MV-4-11 (cell line): ENCODE measurements at regions not wholly inside any gene's neighbourhood (a gene's known extent, or its start where the extent isn't known, plus 50 kb on each side); places are given as distances from the start of the nearest gene placed in this dataset.
"Not testable (repeated sequence)": the region's sequence is repeated elsewhere in the genome, so short reads cannot be mapped to it uniquely, and the experiment has no call there.

ENCODE experiments used
- DNase-seq: peaks from one replicate; lab custom pipeline; 2025; lab: John Stamatoyannopoulos, UW

DNA sequence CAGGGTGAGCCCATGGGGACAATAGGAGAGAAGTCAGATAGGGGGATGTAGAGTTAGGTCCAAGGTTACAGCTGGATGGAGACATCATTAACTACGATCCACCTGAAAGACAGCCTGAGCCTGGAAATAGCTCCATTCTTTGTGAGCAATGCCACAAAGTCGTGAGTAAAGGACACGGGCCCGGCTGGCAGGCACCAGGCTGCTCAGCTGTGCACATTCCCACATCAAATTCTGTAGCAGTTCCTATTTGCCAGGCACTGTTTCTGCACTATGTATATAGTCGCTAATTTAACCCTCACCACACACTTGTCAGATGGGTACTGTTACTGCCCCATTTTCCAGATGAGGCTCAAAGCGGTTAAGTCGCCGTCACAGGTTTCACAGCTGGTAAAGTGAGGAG lies 338.0 kb upstream of the KAZN start:
- no peak for DNase-seq

- no peak for DNase-seq
These were observed 337.1 kb upstream of the KAZN start for GRCh38 chr1:14261395-14261794.

DNA sequence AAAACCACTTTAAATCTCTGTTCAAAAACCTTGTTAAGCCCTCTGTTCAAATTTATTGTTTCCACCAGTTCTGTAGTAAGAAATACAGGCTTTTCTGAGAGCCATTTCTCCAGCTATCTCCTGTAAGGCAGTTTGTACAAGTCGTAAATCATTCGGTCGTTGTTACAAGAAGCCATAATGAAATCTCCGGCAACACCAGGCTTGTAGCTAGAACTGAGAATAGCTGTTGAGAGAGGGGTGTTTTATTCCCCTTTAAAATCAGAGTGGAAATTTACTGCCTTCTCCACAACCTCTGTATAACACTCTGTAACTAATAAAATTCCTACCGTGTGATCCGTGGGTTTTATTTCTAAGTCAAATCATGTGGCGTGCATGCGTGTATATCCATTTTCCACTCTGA lies 335.8 kb upstream of the KAZN start:
- DNase-seq, result no peak

DNA sequence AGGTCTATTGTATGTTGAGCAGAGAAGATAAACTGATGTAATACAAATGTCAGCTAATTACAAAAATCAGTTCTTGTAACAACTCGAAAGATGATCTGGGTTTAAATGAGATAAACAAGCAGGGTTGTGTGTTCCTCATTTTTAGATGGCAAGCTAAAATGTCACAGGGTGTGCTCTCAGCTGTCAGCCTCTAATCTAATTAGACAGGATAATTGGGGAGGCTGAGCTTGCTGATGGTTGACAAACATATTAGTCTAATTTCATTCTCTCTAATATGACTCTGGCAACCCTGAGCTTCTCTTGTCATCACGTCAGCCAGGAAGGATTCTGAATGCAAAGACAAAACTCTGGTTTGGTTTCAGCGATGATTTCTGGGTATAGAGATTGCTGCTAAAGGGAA lies 335.3 kb upstream of the KAZN start:
- no peak for DNase-seq

DNA sequence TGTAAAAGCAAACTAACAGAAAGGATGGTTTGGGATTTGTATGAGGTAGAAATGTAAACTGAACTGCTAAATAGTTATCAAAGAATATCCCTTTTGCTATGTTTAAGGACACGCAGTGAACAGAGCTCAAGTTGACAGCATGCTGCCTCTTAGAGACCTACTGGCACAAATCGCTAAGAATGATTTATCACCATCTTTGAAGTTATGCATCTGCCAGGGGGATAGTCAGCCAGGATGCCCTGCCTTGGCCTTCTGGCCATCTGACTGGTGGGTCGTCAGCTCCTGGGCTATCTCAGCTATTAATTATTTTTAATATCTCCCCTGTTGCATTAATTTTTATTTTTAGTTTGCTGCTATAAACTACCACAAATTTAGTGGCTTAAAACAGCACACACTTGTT lies 334.8 kb upstream of the KAZN start:
- DNase-seq, result no peak

- no peak for DNase-seq
These were observed 333.0 kb upstream of the KAZN start for GRCh38 chr1:14265495-14265894.

- no peak for DNase-seq
These were observed 330.5 kb upstream of the KAZN start for GRCh38 chr1:14267991-14268390.

DNA sequence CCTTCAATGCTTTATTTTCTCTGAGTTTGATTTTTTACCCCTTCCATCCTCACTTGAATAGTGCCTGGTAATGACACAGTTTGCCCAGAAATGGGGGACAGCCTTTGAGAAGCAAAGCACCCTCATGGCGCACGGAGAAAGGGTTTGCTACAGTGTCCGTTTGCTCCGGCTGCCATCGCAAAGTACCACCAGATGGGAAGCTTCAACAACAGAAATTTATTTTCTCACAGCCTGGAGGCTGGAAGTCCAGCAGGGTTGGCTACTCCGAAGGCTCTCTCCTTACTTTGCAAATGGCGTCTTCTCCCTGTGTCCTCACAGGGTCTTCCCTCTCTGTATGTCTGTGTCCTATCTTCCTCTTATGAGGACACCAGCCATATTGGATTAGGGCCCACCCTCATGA lies 327.7 kb upstream of the KAZN start:
- DNase-seq, result no peak

GRCh38 chr1:14273811-14274210 lies 324.7 kb upstream of the KAZN start:
- DNase-seq, result no peak

GRCh38 chr1:14279891-14280290 lies 318.6 kb upstream of the KAZN start:
- not testable (repeated sequence) for DNase-seq

DNA sequence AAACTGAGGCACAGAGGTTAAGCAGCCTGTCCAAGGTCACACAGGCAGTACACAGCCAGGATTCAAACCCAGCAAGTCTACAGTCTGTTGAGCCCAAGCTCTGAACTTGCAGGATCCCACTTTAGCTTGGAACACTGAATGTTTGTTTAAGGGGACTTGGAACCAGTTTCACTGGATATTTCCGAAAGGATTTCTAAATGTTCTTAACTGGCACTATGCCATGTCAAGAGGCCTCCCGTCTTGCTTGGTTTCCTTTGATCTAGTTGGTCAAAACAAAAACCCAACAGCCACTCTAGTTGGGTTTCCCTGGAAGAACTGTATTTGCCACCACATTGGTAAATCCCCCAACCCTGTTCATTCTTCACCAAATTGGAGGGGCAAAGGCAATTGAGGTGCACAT lies 317.6 kb upstream of the KAZN start:
- DNase-seq, result no peak

- no peak for DNase-seq
These were observed 317.1 kb upstream of the KAZN start for GRCh38 chr1:14281412-14281811.

DNA sequence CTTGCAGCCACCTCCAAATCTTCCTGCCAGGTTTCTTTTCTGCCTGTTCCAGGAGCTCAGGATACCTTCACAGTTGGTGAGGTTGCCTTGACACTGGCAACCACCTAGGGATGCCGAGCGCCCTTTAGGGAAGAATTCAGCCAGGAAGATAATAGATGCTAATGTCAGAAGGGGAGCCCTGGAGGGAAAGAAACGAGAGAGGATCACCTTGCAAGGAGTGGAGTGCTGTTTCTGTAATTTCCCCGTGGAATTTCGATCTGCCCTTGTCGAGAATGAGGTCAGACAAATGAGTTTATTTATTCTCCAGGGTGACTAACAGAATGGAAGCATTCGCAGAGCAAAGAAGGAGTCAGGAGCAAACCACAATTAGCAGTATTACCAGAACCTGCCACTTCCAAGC lies 315.8 kb upstream of the KAZN start:
- no peak for DNase-seq

DNA sequence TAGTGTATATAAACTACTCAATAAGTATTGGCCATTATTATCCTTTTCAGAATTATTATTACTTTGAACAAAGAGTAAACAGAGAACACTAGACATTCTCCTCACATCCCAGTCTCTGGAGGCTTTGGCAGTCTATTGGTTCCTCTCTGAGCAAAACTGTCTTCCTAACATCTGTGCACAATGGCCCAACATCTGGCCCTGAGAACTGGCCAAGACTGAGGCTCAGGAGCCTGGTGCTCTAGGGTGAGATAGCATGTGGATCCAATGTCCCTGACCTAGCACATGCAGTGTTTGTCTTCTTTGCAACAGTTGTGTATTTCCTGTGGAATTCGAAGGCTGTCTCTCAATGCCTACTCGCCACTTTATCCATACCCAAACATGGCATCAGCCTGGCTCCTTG lies 313.2 kb upstream of the KAZN start:
- no peak for DNase-seq

GRCh38 chr1:14291182-14291581 lies 307.3 kb upstream of the KAZN start:
- DNase-seq, result not testable (repeated sequence)

DNA sequence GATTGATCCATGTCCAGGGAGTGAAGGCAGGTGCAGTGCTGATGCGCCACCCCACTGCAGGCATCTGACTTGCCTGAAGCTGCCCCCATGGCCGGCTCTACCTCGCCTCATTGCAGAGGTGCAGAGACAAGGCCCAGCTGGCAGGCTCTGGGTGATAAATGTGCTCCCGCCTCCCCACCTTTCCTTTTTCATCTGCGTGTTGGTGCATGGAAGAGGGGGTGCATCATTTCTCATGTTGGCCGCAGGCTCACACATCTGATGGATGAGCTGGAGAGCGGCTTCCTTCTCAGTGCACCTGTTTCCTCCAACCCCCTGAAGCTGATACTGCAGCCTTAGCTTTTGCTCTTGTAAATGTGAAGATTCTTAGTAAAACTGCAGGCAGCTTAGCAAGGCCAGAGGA lies 306.0 kb upstream of the KAZN start:
- DNase-seq, result no peak

DNA sequence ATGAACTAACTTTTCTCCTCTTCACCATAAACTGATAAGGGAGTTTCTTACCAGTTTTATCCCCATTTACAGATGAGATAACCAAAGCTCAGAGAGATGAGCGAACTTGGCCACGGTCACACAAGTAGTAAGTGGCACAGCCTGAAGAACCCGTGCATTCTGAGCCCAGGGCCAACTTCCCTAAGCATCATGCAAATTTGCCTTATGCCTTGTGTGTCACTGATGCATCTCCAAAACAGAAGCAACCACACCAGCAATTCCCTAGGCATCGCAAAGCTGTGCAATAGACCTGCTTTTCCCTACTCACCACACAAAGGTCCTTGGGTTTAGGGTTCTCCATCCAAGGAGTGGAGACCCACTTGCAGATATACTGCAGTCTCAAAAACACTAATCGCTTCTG lies 304.5 kb upstream of the KAZN start:
- no peak for DNase-seq

DNA sequence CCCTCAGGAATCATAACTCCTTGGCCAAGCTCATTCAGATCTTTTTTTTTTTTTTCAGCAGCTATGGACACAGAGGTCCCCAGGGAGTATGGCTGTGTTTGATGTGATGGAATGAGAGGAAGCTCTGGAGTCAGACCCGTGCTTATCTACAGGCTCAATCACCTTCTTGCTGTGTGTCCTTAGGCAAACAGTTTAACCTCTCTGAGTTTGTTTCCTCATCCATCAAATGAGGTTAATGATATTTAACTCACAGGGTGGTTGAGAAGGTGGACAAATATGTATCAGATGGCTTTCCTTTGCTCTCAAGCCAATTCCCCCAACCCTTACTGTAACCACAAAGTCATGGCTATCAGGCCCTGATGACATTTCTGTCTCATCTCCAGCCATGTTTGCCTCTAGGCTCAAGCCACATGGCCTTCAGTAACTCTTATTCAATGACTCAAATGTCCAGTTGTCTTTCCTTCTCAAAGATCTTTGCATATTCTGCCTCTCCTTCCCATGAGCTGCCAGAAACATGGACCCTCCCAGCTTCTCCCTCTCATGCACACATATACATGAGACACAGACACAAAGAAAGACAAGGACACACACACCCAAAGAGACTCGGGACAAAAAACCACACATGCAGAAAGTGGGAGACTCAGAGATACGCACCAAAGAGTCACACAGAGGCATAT lies 303.5 kb upstream of the KAZN start:
- no peak for DNase-seq

DNA sequence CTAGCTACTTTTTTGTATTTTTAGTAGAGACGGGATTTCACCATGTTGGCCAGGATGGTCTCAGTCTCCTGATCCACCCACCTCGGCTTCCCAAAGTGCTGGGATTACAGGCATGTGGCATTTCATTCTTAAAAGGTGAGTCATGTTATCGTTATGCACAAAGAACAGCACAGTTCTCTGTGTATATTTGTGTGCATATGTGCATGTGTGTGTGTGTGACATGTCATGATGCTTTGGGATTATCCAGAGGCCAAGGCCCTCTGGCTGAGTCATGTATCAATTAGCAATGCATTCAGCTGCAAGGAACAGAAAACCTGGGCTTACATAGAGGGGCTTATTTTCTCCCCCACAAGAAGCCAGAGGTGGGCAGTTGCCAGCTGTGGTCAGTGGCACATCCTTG lies 301.7 kb upstream of the KAZN start:
- DNase-seq, result no peak

DNA sequence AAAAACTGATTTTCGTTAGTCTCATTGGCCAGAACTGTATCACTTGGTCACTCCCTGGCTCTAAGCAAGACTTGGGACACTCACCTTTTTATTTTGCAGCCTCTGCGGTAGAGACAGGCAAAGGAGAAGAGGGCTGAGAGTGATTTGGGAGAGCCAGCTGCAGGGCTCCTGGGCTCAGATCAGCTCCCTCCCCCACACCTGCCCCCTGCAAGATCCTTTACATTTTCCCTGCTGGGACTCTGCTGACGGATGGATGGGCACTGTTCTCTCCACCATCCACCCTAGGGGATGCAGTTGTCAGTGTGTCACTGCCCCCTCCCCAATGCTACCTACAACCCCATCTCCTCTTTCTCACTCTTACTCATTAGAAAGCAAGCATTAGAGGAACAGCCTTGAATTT lies 301.1 kb upstream of the KAZN start:
- no peak for DNase-seq

GRCh38 chr1:14298806-14299205 lies 299.7 kb upstream of the KAZN start:
- no peak for DNase-seq

- no peak for DNase-seq
These were observed 297.3 kb upstream of the KAZN start for GRCh38 chr1:14300991-14301703.

GRCh38 chr1:14301704-14302024 lies 296.8 kb upstream of the KAZN start:
- DNase-seq, result no peak

DNA sequence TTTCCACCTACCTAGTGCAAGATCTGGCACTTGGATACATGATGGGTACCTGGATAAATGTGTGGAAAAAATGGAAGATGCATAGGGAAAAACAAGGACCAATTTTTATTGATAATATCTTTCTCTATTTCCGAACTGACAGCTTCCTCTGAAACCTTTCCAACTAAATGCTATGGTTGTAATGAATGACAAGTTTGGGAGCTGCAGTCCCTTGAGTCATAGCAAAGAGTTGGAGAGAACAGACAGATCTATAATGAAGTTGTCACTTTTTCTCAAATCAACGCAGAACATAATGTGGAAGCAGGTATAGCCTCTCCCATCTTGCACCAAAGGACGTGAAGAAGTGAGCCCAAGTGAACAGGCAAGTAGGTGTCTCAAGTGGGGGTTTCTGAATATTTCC lies 296.5 kb upstream of the KAZN start:
- DNase-seq, result no peak
